ENCODE measurements at regions not wholly inside any gene's neighbourhood (a gene's known extent, or its start where the extent isn't known, plus 50 kb on each side); places are given as distances from the start of the nearest gene placed in this dataset.

GRCh38 chrX:125422986-125423385 is 103.3 kb downstream of the TEX13C start:
- no peak for TF ChIP-seq POLR2AphosphoS5 (IDR thresholded peaks at IDR 0.05)
- no peak for TF ChIP-seq CTCF (IDR thresholded peaks at IDR 0.05)
